GM21515 (cell line): ENCODE measurements at regions not wholly inside any gene's neighbourhood (a gene's known extent, or its start where the extent isn't known, plus 50 kb on each side); places are given as distances from the start of the nearest gene placed in this dataset.

ENCODE experiments used
- ATAC-seq: cut with Tn5 transposase; IDR thresholded peaks from one replicate; pipeline ENCODE4 v1.9.1; 2021; ENCODE audit not compliant: unreplicated experiment

GRCh38 chr20:39946053-39946810, 742.8 kb downstream of the MAFB start:
- ATAC-seq, result no peak

GRCh38 chr20:39944861-39945260, 744.2 kb downstream of the MAFB start:
- ATAC-seq, result no peak

GRCh38 chr20:39943336-39943735, 745.7 kb downstream of the MAFB start:
- ATAC-seq, result no peak

- no peak for ATAC-seq
Measured at GRCh38 chr20:39941245-39941644, 747.8 kb downstream of the MAFB start.

- no peak for ATAC-seq
Measured at GRCh38 chr20:39939241-39939865, 749.7 kb downstream of the MAFB start.

- no peak for ATAC-seq
Measured at GRCh38 chr20:39936401-39936800, 752.6 kb downstream of the MAFB start.

- no peak for ATAC-seq
Measured at GRCh38 chr20:39935901-39936300, 753.1 kb downstream of the MAFB start.

GRCh38 chr20:39916236-39916765, 772.7 kb downstream of the MAFB start:
- ATAC-seq, result no peak

- ATAC-seq, result no peak
Measured at GRCh38 chr20:39913274-39913673, 775.8 kb downstream of the MAFB start.

GRCh38 chr20:39911497-39911896, 777.5 kb downstream of the MAFB start:
- no peak for ATAC-seq

- ATAC-seq, result no peak
Measured at GRCh38 chr20:39910536-39910935, 778.5 kb downstream of the MAFB start.

- no peak for ATAC-seq
Measured at GRCh38 chr20:39909447-39909846, 779.6 kb downstream of the MAFB start.

GRCh38 chr20:39904476-39905112, 784.4 kb downstream of the MAFB start:
- ATAC-seq, result no peak

- ATAC-seq, result no peak
Measured at GRCh38 chr20:39903806-39904465, 785.1 kb downstream of the MAFB start.

GRCh38 chr20:39899881-39900280, 789.2 kb downstream of the MAFB start:
- ATAC-seq, result no peak

GRCh38 chr20:39898467-39898852, 790.6 kb downstream of the MAFB start:
- no peak for ATAC-seq

GRCh38 chr20:39897781-39898466, 791.1 kb downstream of the MAFB start:
- no peak for ATAC-seq

GRCh38 chr20:39897058-39897457, 792.0 kb downstream of the MAFB start:
- ATAC-seq, result no peak

GRCh38 chr20:39894067-39894466, 795.0 kb downstream of the MAFB start:
- ATAC-seq, result no peak

GRCh38 chr20:39893003-39893685, 795.9 kb downstream of the MAFB start:
- ATAC-seq, result no peak
